Keratinocyte (primary cell): ENCODE measurements at regions not wholly inside any gene's neighbourhood (a gene's known extent, or its start where the extent isn't known, plus 50 kb on each side); places are given as distances from the start of the nearest gene placed in this dataset.

Experiments used
- DNase-seq: peaks from one replicate; pipeline ENCODE4 v3.0.0-alpha.2; 2011; ENCODE audit warnings: low read depth, missing footprints, low spot score
- FAIRE-seq: peaks from 2 replicates; lab custom pipeline; 2011; peaks lifted over from hg19 to GRCh38; lab: Jason Lieb, UNC
- H2AFZ ChIP-seq: 2 replicates; pipeline ENCODE4 v1.6.0; 2012; ENCODE audit warnings: low read length, control low read depth, inconsistent platforms; ENCODE audit not compliant: control insufficient read depth
- H3K27ac ChIP-seq: 2 replicates; pipeline ENCODE4 v1.5.1; 2011; ENCODE audit warnings: low read length; ENCODE audit not compliant: control insufficient read depth, insufficient read depth
- H3K27me3 ChIP-seq: 3 replicates; pipeline ENCODE4 v1.6.0; 2011; ENCODE audit warnings: low read length; ENCODE audit not compliant: control insufficient read depth, insufficient read depth; ENCODE audit errors: extremely low read depth
- H3K36me3 ChIP-seq, 2 experiments: 2 replicates in 1 of 2; 3 replicates in 1 of 2; pipeline ENCODE4 v1.5.1; 2011; ENCODE audit warnings: low read length in 2 of 2, mild to moderate bottlenecking in 1 of 2; ENCODE audit not compliant: control insufficient read depth in 2 of 2, insufficient read depth in 2 of 2; ENCODE audit errors: extremely low read depth in 1 of 2
- H3K4me1 ChIP-seq: 3 replicates; pipeline ENCODE4 v1.5.1; 2011; ENCODE audit warnings: low read length; ENCODE audit not compliant: control insufficient read depth, insufficient read depth; ENCODE audit errors: extremely low read depth
- H3K4me2 ChIP-seq: 3 replicates; pipeline ENCODE4 v1.6.0; 2011; ENCODE audit warnings: low read depth, low read length; ENCODE audit not compliant: control insufficient read depth, insufficient read depth; ENCODE audit errors: extremely low read depth
- H3K4me3 ChIP-seq, 3 experiments: fragments of 200-600 bp in 1 of 3; sonication (generic) in 1 of 3; 2 replicates in 2 of 3; 3 replicates in 1 of 3; pipeline ENCODE4 v1.5.1; 2011 to 2016; ENCODE audit warnings: low read length in 3 of 3, mild to moderate bottlenecking in 3 of 3, control low read depth in 2 of 3, inconsistent platforms in 1 of 3, low read depth in 1 of 3, mixed read lengths in 1 of 3, mixed run types in 1 of 3, moderate library complexity in 1 of 3; ENCODE audit not compliant: control insufficient read depth in 2 of 3, insufficient read depth in 2 of 3; ENCODE audit errors: extremely low read depth in 1 of 3
- H3K79me2 ChIP-seq: 2 replicates; pipeline ENCODE4 v1.6.0; 2012; ENCODE audit warnings: low read length; ENCODE audit not compliant: control insufficient read depth, insufficient read depth
- H3K9ac ChIP-seq: 3 replicates; pipeline ENCODE4 v1.6.0; 2011; ENCODE audit warnings: low read length; ENCODE audit not compliant: control insufficient read depth, insufficient read depth; ENCODE audit errors: extremely low read depth
- H3K9me1 ChIP-seq: 3 replicates; pipeline ENCODE4 v1.6.0; 2011; ENCODE audit warnings: low read length; ENCODE audit not compliant: control insufficient read depth, insufficient read depth; ENCODE audit errors: extremely low read depth
- H3K9me3 ChIP-seq: 2 replicates; pipeline ENCODE4 v1.5.1; 2012; ENCODE audit warnings: low read depth, low read length; ENCODE audit not compliant: control insufficient read depth
- H4K20me1 ChIP-seq: 3 replicates; pipeline ENCODE4 v1.6.0; 2011; ENCODE audit warnings: low read length; ENCODE audit not compliant: control insufficient read depth, insufficient read depth; ENCODE audit errors: extremely low read depth
- CTCF ChIP-seq, 3 experiments: IDR thresholded peaks in 1 of 3; conservative IDR thresholded peaks in 1 of 3; optimal IDR thresholded peaks in 1 of 3; 2 replicates in 2 of 3; 3 replicates in 1 of 3; pipeline versions ENCODE3 to v1.5.1; 2011; ENCODE audit warnings: low read length in 3 of 3, mild to moderate bottlenecking in 3 of 3, moderate library complexity in 2 of 3, control low read depth in 1 of 3, inconsistent platforms in 1 of 3; ENCODE audit not compliant: insufficient read depth in 2 of 3; ENCODE audit errors: extremely low read depth in 1 of 3
- EZH2 ChIP-seq: IDR thresholded peaks from one replicate; pipeline ENCODE4 v1.6.1; 2012; ENCODE audit warnings: inconsistent platforms, mild to moderate bottlenecking, low read length, moderate library complexity
- dilution Hi-C: fragments of 300-500 bp; cut with MboI; formaldehyde crosslinking; loops from one replicate; pipeline ENCODE4 v1.7.0; 2020; ENCODE audit warnings: low sequenced_read_pairs; ENCODE audit not compliant: extremely low pct_ligation_motif_present

DNA sequence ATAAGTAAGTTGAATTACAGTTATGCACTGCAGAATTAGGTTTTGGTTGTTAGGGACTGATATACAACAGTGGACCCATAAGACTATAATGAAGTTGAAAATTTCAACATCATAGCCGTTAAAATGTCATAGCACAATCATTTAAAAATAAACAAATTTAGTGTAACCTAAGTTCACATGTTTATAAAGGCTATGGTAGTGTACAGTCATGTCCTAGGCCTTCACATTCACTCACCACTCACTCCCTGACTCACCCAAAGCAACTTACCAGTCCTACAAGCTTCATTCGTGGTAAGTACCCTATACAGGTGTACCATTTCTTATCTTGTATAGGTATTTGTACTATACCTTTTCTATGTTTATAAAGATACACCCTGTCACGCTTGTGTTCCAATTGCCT is 113.7 kb downstream of the RAB11FIP2 start:
- dilution Hi-C loops, result no loop called here
- H3K27ac ChIP-seq, result no peak overlapping the region
- no peaks in the 10 kb centered on the region for H3K36me3 ChIP-seq
- H3K9me1 ChIP-seq, result no peaks in the 10 kb centered on the region
- H4K20me1 ChIP-seq, result no peaks in the 10 kb centered on the region
- FAIRE-seq, result peak; percentile 48
- H3K27me3 ChIP-seq, result no peaks in the 10 kb centered on the region
- H3K79me2 ChIP-seq, result no peaks in the 10 kb centered on the region
- no peak overlapping the region for H3K4me3 ChIP-seq
- H2AFZ ChIP-seq, result no peak overlapping the region
- no peaks in the 10 kb centered on the region for H3K4me1 ChIP-seq
- no peaks in the 10 kb centered on the region for H3K9me3 ChIP-seq
- TF ChIP-seq EZH2 (no peak), CTCF (optimal IDR thresholded peaks at IDR 0.05 in 1 of 3, IDR thresholded peaks at IDR 0.05 in 1 of 3, conservative IDR thresholded peaks at IDR 0.05 in 1 of 3; ENCODE audit: extremely low read depth in 1 of 3, insufficient read depth in 2 of 3, low read length in 3 of 3) (no peak)
- no peak overlapping the region for H3K4me2 ChIP-seq
- no peak for DNase-seq
- H3K9ac ChIP-seq, result no peak overlapping the region

DNA sequence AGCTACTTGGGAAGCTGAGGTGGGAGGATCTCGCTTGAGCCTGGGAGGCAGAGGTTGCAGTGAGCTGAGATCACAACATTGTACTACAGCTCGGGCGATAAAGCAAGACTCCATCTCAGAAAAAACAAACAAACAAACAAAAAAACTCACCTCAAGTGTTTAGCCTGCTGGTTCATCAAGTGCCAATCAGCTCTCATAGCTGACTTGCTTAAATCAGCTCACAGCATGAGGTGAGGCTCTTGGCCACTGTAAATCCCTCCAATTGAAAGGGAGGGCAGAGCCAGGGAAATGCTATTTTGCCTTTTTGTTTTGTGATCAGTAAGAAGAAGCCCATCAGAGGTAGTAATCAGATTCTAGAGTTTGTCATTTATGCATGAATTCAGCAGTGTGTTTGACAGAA is 112.3 kb downstream of the RAB11FIP2 start:
- H3K4me3 ChIP-seq, result no peak overlapping the region
- dilution Hi-C loops, result no loop called here

More for the DNA sequence above, 112.3 kb downstream of the RAB11FIP2 start:
- Histone ChIP-seq H3K4me1 (no peaks in the 10 kb centered on the region), H3K27me3 (no peaks in the 10 kb centered on the region), H3K36me3 (no peaks in the 10 kb centered on the region), H3K27ac (no peak overlapping the region), H3K9me3 (no peaks in the 10 kb centered on the region), H3K9me1 (no peaks in the 10 kb centered on the region), H3K79me2 (no peaks in the 10 kb centered on the region), H3K9ac (no peak overlapping the region), H2AFZ (no peak overlapping the region), H3K4me2 (no peak overlapping the region), H4K20me1 (no peaks in the 10 kb centered on the region)
- FAIRE-seq, result no peak
- TF ChIP-seq EZH2, result no peak
- no peak for TF ChIP-seq CTCF (optimal IDR thresholded peaks at IDR 0.05 in 1 of 3, IDR thresholded peaks at IDR 0.05 in 1 of 3, conservative IDR thresholded peaks at IDR 0.05 in 1 of 3; ENCODE audit: extremely low read depth in 1 of 3, insufficient read depth in 2 of 3, low read length in 3 of 3)
- DNase-seq, result no peak
